ENCODE measurements at regions not wholly inside any gene's neighbourhood (a gene's known extent, or its start where the extent isn't known, plus 50 kb on each side); places are given as distances from the start of the nearest gene placed in this dataset.

- TF ChIP-seq REST (IDR thresholded peaks at IDR 0.05; ENCODE audit: borderline replicate concordance) (no peak), REST (CRISPR knock-in tag; IDR thresholded peaks at IDR 0.05; ENCODE audit: low read depth) (no peak), POLR2G (IDR thresholded peaks at IDR 0.05; ENCODE audit: low read depth, low read length) (no peak), USF1 (CRISPR knock-in tag; IDR thresholded peaks at IDR 0.05) (no peak), PYGO2 (tag; IDR thresholded peaks at IDR 0.05) (no peak), HOMEZ (CRISPR knock-in tag; IDR thresholded peaks at IDR 0.05) (no peak), ZNF280A (IDR thresholded peaks at IDR 0.05; ENCODE audit: low read depth, partially characterized antibody) (no peak), JUNB (CRISPR knock-in tag; conservative IDR thresholded peaks at IDR 0.05) (no peak), PURB (CRISPR knock-in tag; IDR thresholded peaks at IDR 0.05; ENCODE audit: low read depth) (no peak)
Observed at GRCh38 chr1:95437781-95438180, 203.8 kb downstream of the RWDD3 start (continued).
